Adrenal gland (tissue), 9 donors: ENCODE measurements at regions not wholly inside any gene's neighbourhood (a gene's known extent, or its start where the extent isn't known, plus 50 kb on each side); places are given as distances from the start of the nearest gene placed in this dataset.
"Not testable (repeated sequence)": the region's sequence is repeated elsewhere in the genome, so short reads cannot be mapped to it uniquely, and the experiment has no call there.

Source experiments
- DNase-seq, 7 donors: peaks; one replicate each; pipeline ENCODE4 v3.0.0-alpha.2; 2019 to 2020
- H3K27ac ChIP-seq, 5 donors: fragments of 200-600 bp; sonication (generic) in 4 of 5; 1 replicate in 3 of 5; 2 replicates in 2 of 5; pipeline versions ENCODE4 v1.5.1 to v1.8.0; 2016 to 2020; ENCODE audit warnings: mild to moderate bottlenecking in 1 of 5
- H3K27me3 ChIP-seq: fragments of 200-600 bp; 2 replicates; pipeline ENCODE4 v1.8.0; 2021
- H3K36me3 ChIP-seq, 2 donors: fragments of 200-600 bp; replicated peaks in 1 of 2; 1 replicate in 1 of 2; 2 replicates in 1 of 2; pipeline versions ENCODE4 v1.5.1 to v1.8.0; 2018 to 2022
- H3K4me1 ChIP-seq, 2 donors: fragments of 200-600 bp; replicated peaks in 1 of 2; 1 replicate in 1 of 2; 2 replicates in 1 of 2; pipeline versions ENCODE4 v1.5.1 to v1.8.0; 2018 to 2021
- H3K4me3 ChIP-seq, 4 donors: fragments of 200-600 bp; sonication (generic) in 3 of 4; one replicate each; pipeline ENCODE4 v1.5.1; 2016 to 2018
- H3K9me3 ChIP-seq, 3 donors: fragments of 200-600 bp; sonication (generic) in 1 of 3; replicated peaks in 1 of 3; 1 replicate in 2 of 3; 2 replicates in 1 of 3; pipeline versions ENCODE4 v1.5.1 to v1.8.0; 2016 to 2021
- CTCF ChIP-seq, 6 experiments: fragments of 450-650 bp in 4 of 6; fragments of 200-600 bp in 2 of 6; sonication (generic) in 1 of 6; IDR thresholded peaks; 1 replicate in 5 of 6; 2 replicates in 1 of 6; pipeline versions ENCODE4 v1.5.1 to v1.8.0; 2016 to 2021; ENCODE audit warnings: antibody characterized with exemption in 6 of 6, mild to moderate bottlenecking in 2 of 6, moderate library complexity in 1 of 6
- POLR2A ChIP-seq, 2 donors: fragments of 450-650 bp; IDR thresholded peaks; one replicate each; pipeline ENCODE4 v1.6.1; 2017; ENCODE audit warnings: antibody characterized with exemption in 2 of 2, mild to moderate bottlenecking in 2 of 2, moderate library complexity in 1 of 2
- WGBS, 4 donors: extraction: QIAGEN DNeasy Blood & Tissue Kit in 2 of 4; methylation state at CpG; one replicate each; pipeline versions ENCODE4 v1.1.5 to v1.1.7; 2013 to 2017; 5-methylcytosine and 5-hydroxymethylcytosine counted together
- intact Hi-C, 2 donors: fragments of 100-400 bp; cut with DNase I; formaldehyde crosslinking; loops; one replicate each; pipeline versions ENCODE4 v1.14.1 to v1.15.0; 2022 to 2023
- donor health status: healthy with polysubstance abuse.
- donor health status: Bipolar disorder and iron deficiency.
- donor health status: DM: yes; HTN: yes; CAD: no.
- donor health status: DM: no; HTN: no; CAD: no.
- donor health status: DM: no; HTN: no; CAD: no.

- Histone ChIP-seq H3K4me1 (no peaks in the 10 kb centered on the region), H3K9me3 (no peaks in the 10 kb centered on the region), H3K4me3 (no peak overlapping the region), H3K36me3 (no peaks in the 10 kb centered on the region), H3K27me3 (no peaks in the 10 kb centered on the region), H3K27ac (no peak overlapping the region)
- WGBS, 4 donors, result 42 to 55% (median 51%) methylated on average over 7 of the region's 7 CpGs
- intact Hi-C loops, result no loop called here
- TF ChIP-seq POLR2A (IDR thresholded peaks at IDR 0.05), result no peak
- no peak for TF ChIP-seq CTCF (IDR thresholded peaks at IDR 0.05)
- peak; percentile 74 to 84 (median 82) for DNase-seq
These were observed 62.5 kb upstream of the LOC128125822 start for GRCh38 chr6:63509652-63510352.

- Histone ChIP-seq H3K27me3 (no peaks in the 10 kb centered on the region), H3K4me1 (no peaks in the 10 kb centered on the region), H3K9me3 (no peaks in the 10 kb centered on the region), H3K27ac (no peak overlapping the region), H3K4me3 (no peak overlapping the region), H3K36me3 (no peaks in the 10 kb centered on the region)
- intact Hi-C loops, result no loop called here
- TF ChIP-seq POLR2A (IDR thresholded peaks at IDR 0.05) (no peak), CTCF (IDR thresholded peaks at IDR 0.05) (no peak)
- 77 to 89% (median 80%) methylated on average over 2 of the region's 2 CpGs for WGBS, 4 donors
- DNase-seq, result no peak
These were observed 62.0 kb upstream of the LOC128125822 start for GRCh38 chr6:63510353-63510686.

GRCh38 chr6:63510849-63511248 lies 61.4 kb upstream of the LOC128125822 start:
- no peaks in the 10 kb centered on the region for H3K36me3 ChIP-seq
- 89 to 96% (median 93%) methylated on average over 4 of the region's 4 CpGs for WGBS, 4 donors

GRCh38 chr6:63514488-63515173 lies 57.6 kb upstream of the LOC128125822 start:
- Histone ChIP-seq H3K36me3 (no peaks in the 10 kb centered on the region), H3K4me3 (no peak overlapping the region), H3K27ac (no peak overlapping the region), H3K4me1 (no peaks in the 10 kb centered on the region), H3K9me3 (no peaks in the 10 kb centered on the region), H3K27me3 (no peaks in the 10 kb centered on the region)
- 80 to 89% (median 85%) methylated on average over 4 of the region's 4 CpGs for WGBS, 4 donors
- DNase-seq, result no peak
- intact Hi-C loops, result no loop called here
- TF ChIP-seq POLR2A (IDR thresholded peaks at IDR 0.05), result no peak
- no peak for TF ChIP-seq CTCF (IDR thresholded peaks at IDR 0.05)

More at GRCh38 chr6:63510849-63511248, 61.4 kb upstream of the LOC128125822 start:
- Histone ChIP-seq H3K27me3 (no peaks in the 10 kb centered on the region), H3K4me3 (no peak overlapping the region), H3K4me1 (no peaks in the 10 kb centered on the region), H3K9me3 (no peaks in the 10 kb centered on the region), H3K27ac (no peak overlapping the region)
- DNase-seq, result no peak
- intact Hi-C loops, result no loop called here
- TF ChIP-seq POLR2A (IDR thresholded peaks at IDR 0.05), result no peak
- TF ChIP-seq CTCF (IDR thresholded peaks at IDR 0.05), result no peak

- intact Hi-C loops, H3K4me3 ChIP-seq, H3K4me1 ChIP-seq, H3K9me3 ChIP-seq, H3K27ac ChIP-seq, DNase-seq, H3K36me3 ChIP-seq, H3K27me3 ChIP-seq: not testable (repeated sequence)
- WGBS, 4 donors, result 91 to 94% (median 92%) methylated on average over 5 of the region's 5 CpGs
These were observed 57.1 kb upstream of the LOC128125822 start for GRCh38 chr6:63515227-63515626.
